AG20443 (cell line): ENCODE measurements at regions not wholly inside any gene's neighbourhood (a gene's known extent, or its start where the extent isn't known, plus 50 kb on each side); places are given as distances from the start of the nearest gene placed in this dataset.

ENCODE experiments used
- DNase-seq: peaks from one replicate; pipeline ENCODE4 v3.0.0; 2012; ENCODE audit warnings: low spot score, mixed read lengths

DNA sequence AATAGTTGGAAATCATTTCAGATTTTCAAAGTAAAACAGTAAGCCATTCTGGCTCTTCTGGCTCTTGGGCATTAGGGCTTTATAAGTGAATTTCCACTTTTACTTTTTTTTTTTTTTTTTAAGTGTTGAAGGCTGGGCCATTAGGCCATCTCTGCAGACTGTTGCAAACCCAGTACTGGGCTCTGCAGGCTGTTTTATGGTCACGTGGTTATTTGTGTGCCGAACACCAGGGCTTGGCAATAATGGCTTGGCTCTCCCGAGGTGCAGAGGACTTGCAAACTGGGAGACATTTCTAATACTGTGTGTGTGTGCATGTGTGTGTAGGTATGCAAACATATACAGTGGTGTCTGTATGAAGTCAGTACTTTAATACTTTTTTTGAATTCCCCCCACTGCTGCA is 194.9 kb upstream of the CDH5 start:
- no peak for DNase-seq

DNA sequence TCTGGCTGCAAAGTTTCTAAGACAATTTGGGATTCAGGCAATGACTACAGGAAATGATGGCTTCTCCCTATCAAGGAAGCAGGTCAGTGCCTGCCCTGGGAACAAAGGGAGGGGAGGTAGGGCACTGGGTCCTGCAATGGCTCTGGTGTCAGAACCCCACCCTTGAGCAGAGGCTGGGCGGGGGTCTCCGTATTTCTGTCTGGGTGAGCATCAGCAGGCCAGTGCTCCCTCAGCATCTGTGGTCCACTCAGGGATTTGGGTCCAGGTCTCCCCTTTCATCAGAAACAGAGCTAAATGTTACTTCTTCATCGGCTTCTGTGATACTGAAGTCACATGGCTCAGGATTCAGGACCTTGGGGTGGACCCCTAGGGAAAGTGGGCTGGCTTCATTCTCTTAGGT is 195.5 kb upstream of the CDH5 start:
- DNase-seq: no peak

DNA sequence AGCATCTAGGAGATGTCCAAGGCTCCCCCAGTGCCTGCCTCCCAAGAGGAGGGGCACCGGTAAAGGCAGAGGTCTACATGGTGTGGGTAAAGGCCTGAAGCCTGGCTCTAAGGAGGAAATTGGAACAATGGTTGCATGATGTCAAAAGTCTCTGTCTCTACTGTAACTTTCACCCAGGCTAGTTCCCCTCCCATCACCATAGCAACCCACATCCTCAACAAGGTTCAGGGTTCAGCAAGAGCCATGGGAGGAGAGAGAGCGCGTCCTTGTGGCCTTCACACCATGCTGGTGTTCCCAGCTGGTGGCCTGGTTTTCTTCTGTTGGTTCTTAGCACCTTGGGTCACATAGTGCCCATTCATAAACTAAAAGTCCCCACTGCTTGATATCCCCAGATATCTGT is 196.7 kb upstream of the CDH5 start:
- no peak for DNase-seq

DNA sequence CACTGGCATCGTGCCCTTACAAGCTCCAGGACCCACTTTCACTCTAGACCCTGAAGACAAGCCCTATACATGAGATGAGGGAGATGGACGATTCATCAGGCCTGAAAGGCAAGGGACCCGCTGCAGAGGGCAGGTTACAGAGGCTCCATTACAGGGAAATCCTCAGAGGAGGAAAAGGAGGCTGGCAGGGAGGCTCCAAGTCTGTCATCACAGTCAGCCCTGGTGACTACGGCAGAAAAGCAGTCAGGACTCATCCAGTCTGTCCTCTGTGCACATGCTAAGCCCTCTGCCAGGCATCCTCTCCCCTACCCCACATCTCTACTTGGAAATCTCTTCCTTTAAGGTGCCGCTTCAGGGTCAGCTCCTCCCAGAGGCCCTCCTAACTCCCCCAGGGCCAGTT is 197.7 kb upstream of the CDH5 start:
- DNase-seq: no peak

DNA sequence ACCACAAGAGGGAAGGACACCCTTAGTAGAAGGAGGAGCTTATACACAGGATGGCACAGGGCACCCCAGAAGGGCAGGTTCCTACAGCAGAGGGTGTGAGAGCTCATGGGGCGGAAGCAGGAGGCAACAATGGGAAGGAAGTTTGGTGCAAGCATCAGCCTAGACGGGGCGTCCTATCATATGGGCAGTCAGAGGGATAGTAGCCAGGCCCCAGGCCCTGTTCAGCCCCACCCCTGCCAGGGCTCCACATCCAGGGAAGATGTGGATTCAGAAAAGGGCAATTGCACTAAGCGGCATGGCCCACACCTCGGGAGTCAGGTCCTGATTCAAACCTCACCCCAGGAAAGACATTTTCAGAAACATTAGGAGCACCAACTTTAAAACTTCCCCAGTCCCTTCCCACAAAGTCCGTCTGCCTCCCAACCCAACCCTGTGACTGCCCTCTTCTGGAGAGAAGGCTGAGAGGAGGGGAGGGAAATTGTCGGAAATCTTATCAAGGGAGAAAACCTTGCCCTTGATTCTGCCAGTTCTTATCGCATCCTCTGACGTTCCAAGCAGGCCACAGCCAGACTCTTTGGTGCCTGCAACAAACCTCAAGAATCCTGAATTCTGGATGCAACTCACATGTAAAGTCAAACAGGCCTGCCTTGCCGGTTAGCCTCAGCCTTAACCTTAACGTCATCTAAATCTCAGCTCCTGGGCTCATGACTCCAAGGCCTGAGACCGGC is 198.8 kb upstream of the CDH5 start:
- no peak for DNase-seq

DNA sequence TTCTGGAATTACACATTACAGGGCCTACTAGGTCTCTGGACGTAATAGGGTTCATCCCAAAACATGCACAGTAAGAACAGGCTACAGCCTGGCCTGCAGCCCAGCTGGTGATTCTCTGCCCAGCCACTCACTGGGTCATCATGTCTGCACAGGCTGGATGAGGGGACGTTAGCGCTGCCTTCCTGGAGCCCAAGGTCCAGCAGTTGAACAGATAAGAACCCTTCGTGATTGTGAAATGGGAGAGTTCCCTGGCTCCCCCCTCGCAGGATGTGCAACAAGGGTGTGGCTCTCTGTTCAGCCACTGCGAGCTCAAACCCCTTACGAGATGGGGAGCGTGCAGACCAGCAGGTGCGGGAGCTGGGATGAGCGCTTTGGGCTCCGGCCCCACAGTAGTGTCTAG is 200.0 kb upstream of the CDH5 start:
- DNase-seq: no peak

DNA sequence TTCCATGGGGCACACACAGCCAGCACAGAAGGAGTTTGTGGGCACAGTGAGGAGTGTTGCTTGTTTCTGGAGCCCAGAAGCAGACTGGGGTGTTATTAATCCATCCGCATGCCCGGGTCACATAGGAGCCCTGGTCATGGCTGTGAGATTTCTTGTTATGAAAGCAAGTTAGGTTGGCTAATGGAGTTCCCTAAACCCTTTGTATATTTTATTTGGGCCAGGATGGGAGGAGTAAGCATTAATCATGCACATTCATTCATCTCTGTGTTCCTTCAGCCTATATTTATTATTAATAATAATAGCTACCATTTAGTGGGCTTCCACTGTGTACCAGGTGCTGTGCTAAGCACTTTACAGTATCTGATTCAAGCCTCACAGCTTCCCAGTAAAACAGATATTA is 200.6 kb upstream of the CDH5 start:
- DNase-seq: no peak

DNA sequence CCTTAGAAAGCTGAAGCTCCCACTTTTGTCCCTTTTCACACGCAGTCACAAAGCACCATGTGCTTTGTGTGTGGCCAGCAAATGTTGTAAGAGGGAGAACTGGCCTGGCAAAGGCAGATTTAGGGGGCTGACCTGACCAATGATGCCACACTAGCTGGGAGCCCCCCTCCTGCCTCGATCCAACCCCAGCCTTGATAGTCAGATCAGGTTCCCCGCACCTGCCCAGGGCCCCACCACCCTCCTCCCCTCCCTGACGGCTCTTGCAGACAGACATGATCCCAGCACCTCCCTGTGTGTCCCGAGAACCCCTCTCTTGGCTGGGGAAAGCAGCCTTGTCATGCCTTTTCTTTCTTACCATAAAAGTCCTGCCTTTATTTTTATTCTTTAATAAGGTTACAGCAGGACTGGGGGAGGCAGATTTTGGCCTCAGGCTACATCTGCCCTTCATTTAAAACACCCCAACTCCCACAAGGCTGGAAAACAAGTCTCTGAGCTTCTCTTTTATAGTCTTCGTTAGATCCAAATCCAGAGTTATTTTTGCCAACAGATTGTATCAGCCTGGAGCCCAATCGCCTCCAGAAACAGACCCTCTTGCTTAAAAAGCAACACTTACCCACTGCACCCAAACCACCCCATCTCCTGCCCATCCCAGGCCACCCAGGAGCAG is 201.8 kb upstream of the CDH5 start:
- DNase-seq: no peak

DNA sequence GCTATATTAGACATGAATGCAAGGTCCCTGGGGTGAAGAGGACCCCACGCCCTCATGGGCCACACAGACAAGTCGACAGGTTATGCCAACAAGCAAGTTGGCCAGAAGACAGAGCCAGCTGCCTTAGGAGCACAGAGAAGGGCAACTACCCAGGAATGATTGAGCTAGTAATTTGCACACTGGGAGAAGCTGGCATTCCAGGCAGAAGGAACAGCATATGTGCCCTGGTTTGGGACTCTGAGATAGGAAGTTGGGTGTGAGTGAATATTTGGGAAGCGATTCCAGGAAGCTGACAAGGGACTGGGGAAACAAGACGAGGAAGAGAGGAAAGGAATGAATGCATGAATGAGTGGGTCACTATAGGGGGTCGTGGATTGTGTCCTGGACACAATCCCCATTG is 203.7 kb upstream of the CDH5 start:
- DNase-seq: no peak

DNA sequence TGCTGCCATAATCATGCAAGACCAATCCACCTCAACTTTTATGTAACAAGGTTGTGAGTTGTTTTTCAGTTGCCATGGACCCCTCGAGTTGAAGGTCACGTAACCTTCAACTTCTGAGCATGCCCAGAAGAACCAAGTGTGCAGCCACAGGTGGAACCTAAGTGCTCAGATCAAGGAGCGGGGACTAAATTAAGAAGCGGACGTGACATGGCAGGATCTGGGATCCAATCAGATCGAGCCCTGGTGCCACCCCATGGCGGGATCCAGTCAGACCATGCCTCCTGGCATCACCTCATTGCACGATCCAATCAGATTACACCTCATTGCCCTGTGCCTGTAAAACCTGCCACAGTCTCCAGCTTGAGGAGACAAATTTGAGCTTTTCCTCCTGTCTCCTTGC is 204.5 kb upstream of the CDH5 start:
- DNase-seq: no peak

DNA sequence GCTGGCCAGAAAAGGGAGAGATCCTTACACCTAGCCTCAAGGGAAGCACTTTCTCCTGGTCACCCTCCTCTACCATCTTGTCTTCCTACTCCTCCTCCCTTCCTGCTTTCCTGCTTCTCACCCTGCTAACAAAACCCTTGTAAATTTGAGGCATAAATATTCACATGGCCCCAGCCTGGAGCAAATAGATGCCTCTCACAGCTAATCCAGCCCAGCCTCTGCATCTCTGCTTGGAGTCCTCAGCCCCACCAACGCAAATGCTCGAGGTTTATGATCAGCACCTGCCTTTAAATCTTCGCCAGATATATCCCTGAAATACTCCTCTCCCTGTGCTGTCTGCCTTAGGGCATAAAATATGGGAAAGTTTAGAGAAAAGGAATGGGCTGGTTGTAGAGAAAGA is 205.2 kb upstream of the CDH5 start:
- no peak for DNase-seq

DNA sequence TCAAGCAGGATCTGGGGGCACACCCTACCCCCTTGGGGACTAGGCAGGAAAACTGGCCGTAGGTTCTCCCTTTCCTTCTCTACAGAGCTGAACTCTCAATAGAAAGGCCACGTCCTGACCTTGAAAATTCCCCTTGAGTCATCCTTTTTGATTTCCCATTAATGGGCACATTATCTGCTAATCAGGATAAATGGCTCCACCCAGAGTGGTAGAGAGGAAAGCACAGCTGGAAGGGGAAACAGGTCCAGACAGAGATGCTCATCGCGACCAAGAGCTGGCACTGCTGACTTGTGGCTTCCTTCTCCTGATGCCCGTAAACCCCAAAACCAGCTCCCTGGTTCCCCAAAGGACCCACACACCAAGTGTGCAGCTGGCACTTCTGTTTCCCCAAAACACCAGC is 206.5 kb upstream of the CDH5 start:
- no peak for DNase-seq

DNA sequence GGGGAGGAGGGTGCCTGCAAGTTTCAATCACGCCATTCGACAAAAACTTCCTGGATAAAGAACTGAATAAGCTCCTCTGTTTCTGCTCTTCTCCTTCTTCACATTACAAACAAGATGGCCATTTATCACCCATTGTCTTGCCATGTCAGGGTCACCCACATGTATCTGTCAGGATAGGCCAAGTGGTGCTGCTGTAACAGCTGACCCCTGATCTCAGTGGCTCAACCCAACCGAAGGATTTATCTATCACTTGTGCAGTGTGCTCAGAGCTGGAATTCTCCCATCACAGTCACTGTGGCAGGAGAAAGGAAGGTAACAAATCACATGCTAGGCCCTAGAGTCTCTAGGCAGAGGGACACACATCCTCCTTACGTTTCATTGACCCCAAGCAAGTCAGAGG is 210.0 kb upstream of the CDH5 start:
- no peak for DNase-seq

DNA sequence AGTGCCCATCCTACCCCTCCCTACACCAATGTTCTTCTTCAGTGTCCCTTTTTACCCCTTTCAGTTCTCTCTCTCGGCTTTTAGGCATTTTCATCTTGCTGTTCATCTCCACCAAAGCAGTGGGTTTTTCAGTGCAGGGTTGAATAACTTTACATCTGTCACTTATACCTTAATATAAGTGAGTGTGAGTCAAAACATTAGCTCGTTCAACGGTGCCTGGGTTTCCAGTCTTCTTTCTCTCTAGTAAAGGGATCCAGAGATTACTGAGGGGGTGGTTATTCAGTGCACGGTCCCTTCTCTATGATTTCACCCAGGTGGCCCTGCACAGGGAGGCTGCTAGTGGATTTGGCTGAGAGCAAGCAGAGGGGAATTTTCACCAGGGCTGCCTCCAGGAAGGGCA is 210.6 kb upstream of the CDH5 start:
- DNase-seq: no peak

DNA sequence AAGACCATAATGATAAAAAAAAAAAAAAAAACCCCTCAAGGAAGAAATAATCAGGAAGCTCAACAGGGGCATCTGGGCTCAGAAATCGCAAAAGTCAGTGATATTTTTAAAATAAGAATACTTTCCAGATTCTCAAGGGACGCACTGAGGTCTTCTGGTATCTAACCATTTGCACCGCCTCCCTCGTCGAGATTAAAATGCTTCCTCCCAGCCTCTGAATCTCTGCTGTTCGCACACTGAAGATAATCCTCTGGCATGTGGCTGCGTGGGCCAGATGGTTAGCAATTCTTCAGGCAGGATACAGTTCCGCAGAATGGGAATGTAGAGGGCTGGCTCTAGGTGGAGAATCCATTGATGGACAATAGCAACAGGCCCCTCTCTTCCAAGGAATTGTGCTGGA is 211.7 kb upstream of the CDH5 start:
- no peak for DNase-seq

DNA sequence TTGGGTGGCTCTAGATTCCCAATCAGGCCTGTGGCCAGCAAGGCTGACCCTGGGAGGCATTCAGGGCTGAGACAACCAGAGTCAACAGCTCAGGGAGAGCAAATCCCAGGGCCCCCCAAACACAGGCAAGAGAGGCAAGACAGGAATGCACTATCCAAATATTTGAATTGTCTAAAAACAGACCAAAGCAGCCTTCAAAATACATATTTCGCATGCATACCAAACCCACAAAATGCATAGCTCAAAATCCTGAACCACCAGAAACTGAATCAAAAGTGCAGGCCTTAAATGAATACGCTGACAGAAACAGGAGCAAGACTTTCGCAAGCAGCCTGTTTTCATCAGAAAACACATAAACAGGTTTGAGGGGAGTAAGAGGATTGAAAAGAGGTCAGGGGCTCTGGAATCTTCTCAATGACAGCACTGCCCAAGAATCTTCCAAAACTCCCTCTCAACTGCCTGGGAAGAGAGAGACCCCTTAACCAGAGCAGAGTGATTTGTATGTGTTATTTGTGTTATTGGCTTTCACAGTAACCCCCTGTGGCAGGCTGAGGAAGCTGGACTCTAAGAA is 213.6 kb upstream of the CDH5 start:
- peak; percentile 71 for DNase-seq

DNA sequence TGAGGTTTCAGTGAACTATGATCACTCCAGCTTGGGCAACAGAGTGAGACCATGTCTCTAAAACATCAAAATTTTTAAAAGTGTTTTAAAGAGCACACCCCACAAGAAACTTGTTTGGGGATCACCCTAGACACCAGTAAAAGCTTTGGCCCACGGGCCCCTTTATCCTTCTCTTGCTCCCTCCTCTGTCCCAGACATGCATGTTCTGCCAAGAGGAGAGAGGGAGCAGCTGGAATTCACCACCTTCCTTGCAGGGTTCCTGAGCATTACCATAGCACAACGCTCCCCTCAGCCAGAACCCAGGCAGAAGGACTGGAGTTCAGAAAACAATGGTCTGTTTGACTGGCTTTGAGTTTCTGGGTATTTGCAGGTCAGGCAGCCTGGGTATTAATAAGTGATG is 214.3 kb upstream of the CDH5 start:
- DNase-seq: no peak

DNA sequence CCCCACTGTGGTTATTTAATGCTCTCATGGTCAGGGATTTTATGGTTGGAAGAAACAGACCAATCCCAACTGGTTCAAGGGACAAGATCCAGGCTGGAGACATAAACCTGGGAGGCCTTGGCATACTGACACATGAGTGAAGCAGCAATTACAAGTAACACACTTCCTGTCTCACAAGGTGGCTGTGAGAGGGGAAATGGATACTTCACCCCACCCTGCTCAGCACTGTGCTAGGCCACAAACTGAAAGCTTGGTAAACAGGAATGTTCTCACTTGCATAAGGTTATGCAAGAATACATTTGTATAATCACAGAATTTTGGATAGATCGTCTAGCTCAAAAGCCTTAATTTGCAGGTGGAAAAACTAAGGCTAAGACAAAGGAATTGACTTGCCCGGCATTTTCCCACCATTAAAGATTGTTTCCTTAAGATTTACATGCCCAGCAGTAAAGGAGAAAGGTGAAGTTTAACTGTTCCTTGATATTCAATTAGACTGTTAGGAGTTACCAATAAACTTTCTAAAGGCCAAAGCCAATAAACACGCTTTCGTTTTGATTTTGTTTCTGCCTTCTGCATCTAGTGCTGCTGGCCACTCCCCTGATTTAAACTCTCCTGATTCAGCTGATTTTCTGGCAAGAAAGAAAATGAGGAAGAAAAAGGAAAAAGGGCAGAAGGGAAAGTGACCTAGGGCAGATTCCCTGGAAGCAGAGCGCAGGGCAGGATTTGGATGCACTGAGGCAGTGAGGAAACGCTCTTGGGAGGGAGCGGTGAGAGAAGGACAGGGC is 215.6 kb upstream of the CDH5 start:
- no peak for DNase-seq

DNA sequence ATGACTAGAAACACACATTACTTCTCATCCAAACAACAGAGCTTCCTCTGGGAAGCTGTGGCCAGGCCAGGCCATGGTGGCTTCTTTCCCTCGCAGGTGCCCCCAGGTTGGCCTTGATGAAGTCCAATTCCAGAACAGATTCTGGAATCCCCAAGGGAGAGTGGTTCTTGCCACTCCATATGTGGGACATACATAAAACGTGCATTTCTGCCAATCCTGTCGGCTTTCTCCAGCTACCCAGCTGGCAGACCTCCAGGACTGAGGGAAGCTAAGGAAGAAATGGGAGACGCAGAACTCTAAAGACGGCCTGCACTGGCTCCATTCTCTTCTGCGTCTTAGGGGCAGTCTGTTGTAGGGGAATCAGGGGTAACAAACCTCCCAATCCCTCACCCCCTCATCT is 219.2 kb upstream of the CDH5 start:
- DNase-seq: no peak

DNA sequence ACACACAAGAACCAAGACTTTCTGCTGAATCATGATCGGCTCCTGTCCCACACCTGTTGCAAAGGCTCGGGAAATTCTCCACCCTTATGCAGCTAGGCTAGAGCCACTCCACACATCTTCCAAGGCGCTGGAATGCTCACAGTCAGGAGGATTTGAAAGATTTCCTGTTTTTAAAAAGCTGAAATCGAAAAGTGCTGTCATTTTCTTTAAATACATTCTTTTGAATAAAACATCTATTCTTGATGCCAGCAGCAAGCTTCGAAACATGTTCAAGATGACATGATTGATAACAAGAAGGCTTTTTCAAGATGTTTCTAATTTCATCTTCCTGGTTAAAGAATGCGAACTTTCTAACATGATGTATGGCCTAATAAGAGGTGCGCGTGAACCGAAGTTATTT is 219.7 kb upstream of the CDH5 start:
- DNase-seq: no peak

DNA sequence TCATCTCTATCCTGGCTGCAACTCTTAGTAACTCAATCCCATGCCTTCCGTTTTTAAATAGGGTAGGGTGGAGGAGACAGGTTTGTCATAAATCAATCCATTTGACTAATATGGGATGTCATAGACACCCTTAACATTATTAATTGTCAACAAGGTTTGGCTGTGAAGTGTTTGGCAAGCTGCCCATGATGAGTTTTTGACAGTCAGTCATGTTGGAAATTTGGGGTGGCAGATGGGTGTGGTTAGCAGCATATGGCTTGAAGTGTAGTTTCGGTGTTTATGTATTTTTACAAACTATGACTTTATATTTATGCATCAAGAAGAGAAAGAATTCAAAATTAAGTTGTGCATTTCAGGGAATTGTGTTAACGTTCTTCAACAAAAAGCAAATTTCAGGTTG is 221.8 kb upstream of the CDH5 start:
- DNase-seq: no peak

DNA sequence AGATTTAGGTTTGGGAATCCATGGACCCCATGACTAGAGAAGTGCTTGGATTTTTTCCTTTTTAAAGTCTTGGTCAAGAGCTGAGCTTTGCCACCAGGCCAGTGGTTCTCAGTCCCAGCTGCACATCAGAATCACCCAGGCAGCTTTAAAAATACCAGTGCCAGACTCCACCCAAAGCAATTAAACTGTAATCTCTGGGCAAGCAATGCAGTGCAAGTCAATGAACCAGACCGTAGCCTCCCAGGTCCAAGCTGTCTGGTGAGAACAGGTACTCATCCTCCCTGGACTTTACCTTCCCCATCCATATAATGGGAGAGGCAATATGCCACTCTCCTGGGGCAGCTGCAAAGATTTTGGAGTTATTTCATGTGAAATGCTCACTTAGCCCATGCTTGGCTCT is 223.1 kb upstream of the CDH5 start:
- no peak for DNase-seq

DNA sequence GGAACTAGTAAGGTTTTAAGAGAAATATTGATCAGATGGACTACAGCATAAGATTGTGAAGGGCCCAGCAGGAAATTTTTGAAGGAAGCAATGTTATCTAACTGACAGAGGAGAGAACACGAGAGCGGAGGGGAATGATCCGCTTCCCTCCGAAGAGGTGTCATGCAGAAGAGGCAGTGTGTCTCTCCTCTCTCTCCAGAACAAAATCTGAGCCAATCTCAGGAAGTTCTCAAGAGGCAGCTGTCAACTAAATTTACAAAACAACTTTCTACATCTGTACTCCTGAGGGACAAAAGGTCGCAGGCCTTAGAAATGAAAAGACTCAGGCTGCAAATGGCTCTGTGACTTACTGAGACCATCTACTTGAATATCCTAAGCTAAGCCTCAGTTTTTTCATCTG is 224.6 kb upstream of the CDH5 start:
- no peak for DNase-seq
